Jurkat, Clone E6-1 (cell line): ENCODE measurements at regions not wholly inside any gene's neighbourhood (a gene's known extent, or its start where the extent isn't known, plus 50 kb on each side); places are given as distances from the start of the nearest gene placed in this dataset.
"Not testable (repeated sequence)": the region's sequence is repeated elsewhere in the genome, so short reads cannot be mapped to it uniquely, and the experiment has no call there.

Experiments used
- DNase-seq: peaks from one replicate; pipeline ENCODE4 v3.0.0-alpha.2; 2011; ENCODE audit warnings: low read depth, low spot score
- H3K4me3 ChIP-seq: 2 replicates; pipeline ENCODE4 v1.5.1; 2011; ENCODE audit warnings: mild to moderate bottlenecking, low read length, control low read depth, moderate library complexity

- DNase-seq, result no peak
- no peak overlapping the region for H3K4me3 ChIP-seq
These were observed 408.6 kb downstream of the LIG4 start for GRCh38 chr13:107806726-107807125.

- H3K4me3 ChIP-seq, result no peak overlapping the region
- no peak for DNase-seq
These were observed 411.4 kb downstream of the LIG4 start for GRCh38 chr13:107803822-107804495.

- H3K4me3 ChIP-seq, result no peak overlapping the region
These were observed 413.7 kb downstream of the LIG4 start for GRCh38 chr13:107801621-107802020.

GRCh38 chr13:107799001-107799400 is 416.3 kb downstream of the LIG4 start:
- no peak for DNase-seq

More at GRCh38 chr13:107801621-107802020, 413.7 kb downstream of the LIG4 start:
- no peak for DNase-seq

GRCh38 chr13:107790397-107790796 is 424.9 kb downstream of the LIG4 start:
- no peak overlapping the region for H3K4me3 ChIP-seq
- DNase-seq, result no peak

More at GRCh38 chr13:107799001-107799400, 416.3 kb downstream of the LIG4 start:
- no peak overlapping the region for H3K4me3 ChIP-seq

- no peak for DNase-seq
- no peak overlapping the region for H3K4me3 ChIP-seq
These were observed 426.7 kb downstream of the LIG4 start for GRCh38 chr13:107788464-107789165.

- not testable (repeated sequence) for DNase-seq, H3K4me3 ChIP-seq
These were observed 432.7 kb downstream of the LIG4 start for GRCh38 chr13:107782646-107783045.

- no peak for DNase-seq
- no peak overlapping the region for H3K4me3 ChIP-seq
These were observed 437.2 kb downstream of the LIG4 start for GRCh38 chr13:107778094-107778493.

GRCh38 chr13:107770541-107770940 is 444.8 kb downstream of the LIG4 start:
- no peak for DNase-seq
- H3K4me3 ChIP-seq, result no peak overlapping the region

GRCh38 chr13:107767119-107767518 is 448.2 kb downstream of the LIG4 start:
- no peak overlapping the region for H3K4me3 ChIP-seq
- DNase-seq, result no peak

- H3K4me3 ChIP-seq, result no peak overlapping the region
- DNase-seq, result no peak
These were observed 449.5 kb downstream of the LIG4 start for GRCh38 chr13:107765724-107766401.

GRCh38 chr13:107764046-107764445 is 451.3 kb downstream of the LIG4 start:
- no peak for DNase-seq
- no peak overlapping the region for H3K4me3 ChIP-seq

GRCh38 chr13:107753748-107754147 is 461.6 kb downstream of the LIG4 start:
- DNase-seq, result no peak
- no peak overlapping the region for H3K4me3 ChIP-seq

- no peak overlapping the region for H3K4me3 ChIP-seq
- no peak for DNase-seq
These were observed 462.0 kb downstream of the LIG4 start for GRCh38 chr13:107753291-107753690.

GRCh38 chr13:107743983-107744382 is 471.4 kb downstream of the LIG4 start:
- no peak overlapping the region for H3K4me3 ChIP-seq
- DNase-seq, result no peak

GRCh38 chr13:107743526-107743925 is 471.8 kb downstream of the LIG4 start:
- no peak overlapping the region for H3K4me3 ChIP-seq
- no peak for DNase-seq

GRCh38 chr13:107743100-107743499 is 472.2 kb downstream of the LIG4 start:
- no peak overlapping the region for H3K4me3 ChIP-seq
- DNase-seq, result no peak

- H3K4me3 ChIP-seq, result no peak overlapping the region
- no peak for DNase-seq
These were observed 472.8 kb downstream of the LIG4 start for GRCh38 chr13:107742544-107742943.

GRCh38 chr13:107738004-107738403 is 477.3 kb downstream of the LIG4 start:
- H3K4me3 ChIP-seq, result no peak overlapping the region
- DNase-seq, result no peak

GRCh38 chr13:107736731-107737130 is 478.6 kb downstream of the LIG4 start:
- H3K4me3 ChIP-seq, result no peak overlapping the region
- no peak for DNase-seq
